Medulla oblongata (tissue), 1 donor: ENCODE measurements at regions not wholly inside any gene's neighbourhood (a gene's known extent, or its start where the extent isn't known, plus 50 kb on each side); places are given as distances from the start of the nearest gene placed in this dataset.

Experiments
- DNase-seq: peaks from one replicate; pipeline ENCODE4 v3.0.0-alpha.2; 2015; ENCODE audit errors: extremely low spot score

- no peak for DNase-seq
These were observed 55.0 kb downstream of the GPR6 start for GRCh38 chr6:110033101-110033500.

GRCh38 chr6:110033749-110034666 lies 55.9 kb downstream of the GPR6 start:
- DNase-seq = no peak

GRCh38 chr6:110034667-110035036 lies 56.5 kb downstream of the GPR6 start:
- DNase-seq = no peak

GRCh38 chr6:110035321-110035720 lies 57.2 kb downstream of the GPR6 start:
- DNase-seq = no peak

GRCh38 chr6:110036408-110037302 lies 58.5 kb downstream of the GPR6 start:
- no peak for DNase-seq

GRCh38 chr6:110037726-110038295 lies 59.7 kb downstream of the GPR6 start:
- no peak for DNase-seq

GRCh38 chr6:110039364-110039980 lies 61.4 kb downstream of the GPR6 start:
- DNase-seq = peak; percentile 95

GRCh38 chr6:110039981-110040383 lies 61.9 kb downstream of the GPR6 start:
- DNase-seq = no peak

GRCh38 chr6:110040716-110041115 lies 62.6 kb downstream of the GPR6 start:
- DNase-seq = no peak

GRCh38 chr6:110041126-110041525 lies 63.0 kb downstream of the GPR6 start:
- no peak for DNase-seq

GRCh38 chr6:110041830-110042229 lies 63.7 kb downstream of the GPR6 start:
- DNase-seq = no peak

- DNase-seq = no peak
These were observed 64.7 kb downstream of the GPR6 start for GRCh38 chr6:110042670-110043296.

- DNase-seq = no peak
These were observed 65.4 kb downstream of the GPR6 start for GRCh38 chr6:110043366-110043994.

GRCh38 chr6:110044096-110044495 lies 66.0 kb downstream of the GPR6 start:
- no peak for DNase-seq

GRCh38 chr6:110044622-110045021 lies 66.5 kb downstream of the GPR6 start:
- DNase-seq = no peak

GRCh38 chr6:110048221-110048875 lies 70.2 kb downstream of the GPR6 start:
- no peak for DNase-seq

- no peak for DNase-seq
These were observed 71.8 kb downstream of the GPR6 start for GRCh38 chr6:110049696-110050439.
